GOT3 (cell line): ENCODE measurements at regions not wholly inside any gene's neighbourhood (a gene's known extent, or its start where the extent isn't known, plus 50 kb on each side); places are given as distances from the start of the nearest gene placed in this dataset.

Experiments
- DNase-seq: peaks from one replicate; lab custom pipeline; 2025; ENCODE audit warnings: mixed read lengths; lab: John Stamatoyannopoulos, UW

DNA sequence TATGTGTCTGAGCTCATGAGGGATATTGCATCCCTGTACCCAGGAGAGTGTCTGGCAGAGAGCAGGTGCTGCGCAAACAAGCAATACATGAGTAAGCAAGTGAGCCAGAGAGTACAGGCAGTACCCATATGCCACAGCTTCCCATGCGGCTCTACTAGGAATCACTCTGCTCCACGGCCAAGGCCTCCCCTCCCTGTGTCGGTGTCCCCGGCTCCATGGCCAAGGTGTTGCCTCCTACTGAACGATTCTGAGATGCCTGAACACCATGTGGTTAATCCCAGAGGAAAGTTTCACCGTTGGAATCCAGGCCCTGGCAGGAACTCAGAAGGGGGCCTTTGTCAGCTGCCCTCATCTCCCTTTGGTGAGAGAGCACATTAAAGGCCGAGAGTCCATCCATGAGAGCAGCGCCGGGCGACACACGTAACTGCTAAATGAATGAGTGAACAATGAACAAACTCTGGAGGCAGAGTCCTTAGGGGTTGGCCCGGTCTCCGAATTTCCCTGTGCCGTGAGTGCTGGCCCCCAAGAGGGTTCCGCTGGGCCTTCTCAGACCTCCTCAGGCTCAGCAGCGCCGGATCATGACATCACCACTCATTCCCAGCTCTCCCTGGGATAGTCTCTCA is 136.0 kb upstream of the FAM20C start:
- DNase-seq, result no peak

DNA sequence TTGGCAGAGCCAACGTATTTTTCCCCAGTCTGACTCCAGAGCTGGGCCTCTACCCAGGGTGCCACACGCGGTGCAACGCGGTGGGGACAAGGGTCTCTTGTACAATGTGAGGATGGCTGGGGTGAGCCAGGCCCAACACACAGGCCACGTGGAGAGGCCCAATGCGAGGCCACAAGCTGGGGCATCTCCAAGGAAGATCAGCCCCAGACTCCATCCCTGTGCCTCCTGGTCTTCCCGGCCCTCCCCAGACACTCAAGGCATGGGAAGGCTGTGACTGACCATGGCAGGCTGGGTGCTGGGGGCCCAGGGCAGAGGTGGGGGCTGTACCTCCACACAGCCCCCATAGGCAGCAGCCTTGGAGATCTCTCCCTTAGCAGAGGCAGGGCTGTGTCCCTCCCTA is 135.3 kb upstream of the FAM20C start:
- DNase-seq, result no peak

DNA sequence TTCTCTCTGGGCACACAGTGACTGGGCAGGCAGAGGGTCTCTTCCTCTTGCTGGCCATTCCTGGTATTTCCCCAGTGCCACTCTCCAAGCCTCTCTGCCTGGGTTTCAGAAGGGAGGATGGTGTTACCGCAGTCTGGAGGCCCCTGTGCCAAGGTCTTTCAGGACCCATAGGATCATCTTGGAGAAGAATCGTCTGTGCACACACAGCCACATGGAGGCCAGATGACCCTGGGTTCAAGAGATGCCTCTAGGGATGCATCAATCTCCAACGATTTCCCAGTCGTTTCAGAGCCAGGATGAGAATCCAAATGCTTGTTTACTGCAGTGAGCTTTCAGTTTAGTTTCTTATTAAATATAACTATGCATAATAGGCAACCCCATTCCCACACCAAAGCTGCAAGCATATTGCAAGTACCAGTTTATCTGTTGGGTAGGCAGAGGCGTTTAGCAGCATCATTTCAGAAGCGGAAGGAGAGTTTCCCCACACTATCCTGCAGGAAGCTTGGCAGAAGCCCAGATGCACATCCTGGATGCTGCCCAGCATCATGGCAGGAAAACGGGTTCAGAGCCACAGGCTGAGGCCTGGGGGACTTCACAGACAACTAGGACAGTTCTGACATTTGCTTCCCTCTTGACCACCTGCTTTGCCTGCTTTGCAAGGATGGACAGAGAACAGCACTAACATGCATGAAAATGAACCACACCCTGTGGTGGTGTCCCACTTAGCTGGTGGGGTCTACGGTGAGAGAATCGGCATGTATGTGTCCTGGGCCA is 134.7 kb upstream of the FAM20C start:
- no peak for DNase-seq

DNA sequence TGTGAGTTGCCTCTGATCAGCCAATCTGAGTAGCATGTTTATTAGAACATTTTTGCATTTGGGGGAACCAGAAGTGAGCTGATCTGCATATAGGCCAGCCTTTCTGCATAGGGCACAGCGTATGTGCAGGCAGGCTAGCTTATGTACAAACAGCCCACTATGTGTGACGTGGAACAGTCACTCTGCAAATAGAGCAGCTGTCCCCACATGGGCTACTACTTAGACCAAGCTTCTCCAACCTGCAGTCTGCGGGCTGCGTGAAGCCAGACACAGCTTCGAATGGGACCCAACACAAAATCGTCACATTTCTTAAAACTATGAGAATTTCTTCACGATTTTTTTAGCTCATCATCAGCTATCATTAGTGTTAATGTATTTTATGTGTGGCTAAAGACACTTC is 134.1 kb upstream of the FAM20C start:
- no peak for DNase-seq

DNA sequence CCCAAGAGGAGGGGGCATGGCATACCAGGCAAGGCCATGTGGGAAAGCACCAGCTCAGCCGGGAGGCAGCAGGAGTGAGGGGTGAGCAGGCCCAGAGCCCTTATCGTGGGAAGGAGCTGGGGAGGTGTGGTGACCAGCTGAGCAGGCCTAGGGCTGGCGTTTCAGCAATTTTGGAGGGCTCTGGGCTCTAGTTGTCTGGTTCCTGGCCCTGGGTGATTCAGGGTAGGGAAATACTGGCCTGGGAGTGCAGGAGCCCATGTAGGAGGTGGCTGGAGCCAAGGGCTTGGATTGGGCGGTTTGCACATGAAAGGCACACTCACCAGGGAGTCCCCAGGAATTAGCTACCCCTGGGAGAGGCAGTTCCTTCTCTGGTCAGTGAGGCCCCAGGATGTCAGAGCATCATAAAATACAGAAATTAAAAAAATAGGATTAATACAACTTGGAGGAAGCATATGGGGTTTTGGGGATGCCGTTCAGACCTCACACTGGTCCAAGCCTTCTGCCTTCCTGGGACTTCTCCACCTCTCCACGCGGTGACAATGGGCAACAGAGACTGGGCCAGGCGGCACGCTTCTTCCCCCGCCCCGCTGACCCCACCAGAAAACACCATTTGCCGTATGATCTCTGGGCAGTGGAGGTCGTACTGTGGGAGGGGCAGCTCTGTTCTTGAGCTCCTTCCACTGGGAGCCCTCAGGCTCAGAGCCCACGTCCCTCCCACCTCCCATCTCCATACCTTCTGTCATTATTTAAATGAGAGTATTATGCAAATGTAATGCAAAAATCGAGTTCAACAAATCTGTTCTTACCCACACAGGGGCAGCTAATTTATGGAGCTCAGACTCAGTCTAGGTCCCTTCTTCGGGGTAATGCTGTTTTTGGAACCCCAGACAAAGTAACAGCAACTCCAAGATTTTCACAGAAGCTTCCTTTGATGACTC is 133.0 kb upstream of the FAM20C start:
- DNase-seq, result no peak

DNA sequence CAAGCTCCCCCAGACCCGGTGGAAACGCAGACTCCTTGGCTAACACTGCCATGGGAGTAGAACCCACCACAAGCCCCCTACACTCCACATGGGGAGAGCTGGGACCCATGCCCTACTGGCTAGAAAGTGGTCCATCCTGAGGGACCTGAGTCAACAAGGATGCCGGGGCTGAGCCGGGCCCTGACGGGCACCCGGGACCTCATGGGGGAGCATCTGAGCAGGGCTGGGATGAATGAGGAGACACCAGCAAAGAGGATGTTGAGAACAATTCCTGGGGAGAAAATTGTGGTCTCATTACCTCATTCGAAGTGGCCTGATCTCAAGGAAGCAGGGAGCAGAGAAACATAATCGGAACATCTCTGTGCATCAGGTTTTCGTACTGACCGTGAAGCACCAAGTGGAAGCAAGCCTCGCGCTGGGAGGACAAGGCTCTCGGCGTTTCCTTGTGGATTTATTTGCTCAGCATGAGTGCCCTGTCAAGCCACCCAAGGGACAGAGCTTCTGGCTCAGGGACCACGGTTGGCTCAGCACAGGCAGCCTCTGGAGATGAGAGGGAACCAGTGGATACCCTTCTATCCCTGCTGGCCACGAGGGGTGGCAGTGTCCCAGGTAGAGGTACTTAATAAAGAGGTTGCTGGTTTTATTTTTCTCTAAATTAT is 132.2 kb upstream of the FAM20C start:
- no peak for DNase-seq

DNA sequence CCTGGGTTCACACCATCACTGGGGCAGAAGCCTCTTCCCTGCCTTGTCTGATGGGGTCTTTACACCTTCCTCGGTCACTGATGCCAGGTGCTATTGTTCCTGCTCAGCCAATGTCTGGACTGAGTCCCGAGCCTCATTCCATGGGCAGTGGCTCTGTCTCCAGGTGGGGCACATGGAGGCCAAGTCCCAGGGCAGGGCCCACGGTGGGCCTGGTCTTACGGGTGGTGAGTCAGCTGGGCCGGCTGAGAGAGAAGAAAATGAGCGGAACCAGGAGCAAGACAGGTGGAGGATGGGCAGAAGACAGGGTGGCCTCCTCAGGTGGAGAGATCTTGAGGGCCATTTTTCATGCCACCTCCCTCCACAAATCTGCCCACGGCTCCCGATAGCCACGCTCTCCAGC is 131.7 kb upstream of the FAM20C start:
- DNase-seq, result no peak

DNA sequence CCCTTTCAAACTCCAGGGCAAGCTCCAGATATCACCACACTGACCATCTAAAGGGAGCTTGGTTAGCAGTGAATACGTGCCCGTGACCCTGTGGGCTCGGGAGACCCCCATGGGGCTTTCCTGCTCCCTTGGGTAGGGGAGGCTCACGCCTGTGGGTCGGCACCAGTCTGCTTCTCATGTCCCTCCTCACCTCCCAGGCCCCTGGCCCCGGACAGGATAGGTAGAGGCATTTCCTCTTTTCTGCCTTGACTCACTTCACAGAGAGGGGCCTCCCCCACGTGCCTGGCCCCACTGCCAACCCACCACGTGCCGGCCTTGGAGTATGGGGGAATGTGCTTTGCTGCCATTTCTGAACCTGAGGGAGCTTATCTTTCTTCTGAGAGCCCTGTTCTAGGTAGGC is 131.3 kb upstream of the FAM20C start:
- DNase-seq, result no peak

DNA sequence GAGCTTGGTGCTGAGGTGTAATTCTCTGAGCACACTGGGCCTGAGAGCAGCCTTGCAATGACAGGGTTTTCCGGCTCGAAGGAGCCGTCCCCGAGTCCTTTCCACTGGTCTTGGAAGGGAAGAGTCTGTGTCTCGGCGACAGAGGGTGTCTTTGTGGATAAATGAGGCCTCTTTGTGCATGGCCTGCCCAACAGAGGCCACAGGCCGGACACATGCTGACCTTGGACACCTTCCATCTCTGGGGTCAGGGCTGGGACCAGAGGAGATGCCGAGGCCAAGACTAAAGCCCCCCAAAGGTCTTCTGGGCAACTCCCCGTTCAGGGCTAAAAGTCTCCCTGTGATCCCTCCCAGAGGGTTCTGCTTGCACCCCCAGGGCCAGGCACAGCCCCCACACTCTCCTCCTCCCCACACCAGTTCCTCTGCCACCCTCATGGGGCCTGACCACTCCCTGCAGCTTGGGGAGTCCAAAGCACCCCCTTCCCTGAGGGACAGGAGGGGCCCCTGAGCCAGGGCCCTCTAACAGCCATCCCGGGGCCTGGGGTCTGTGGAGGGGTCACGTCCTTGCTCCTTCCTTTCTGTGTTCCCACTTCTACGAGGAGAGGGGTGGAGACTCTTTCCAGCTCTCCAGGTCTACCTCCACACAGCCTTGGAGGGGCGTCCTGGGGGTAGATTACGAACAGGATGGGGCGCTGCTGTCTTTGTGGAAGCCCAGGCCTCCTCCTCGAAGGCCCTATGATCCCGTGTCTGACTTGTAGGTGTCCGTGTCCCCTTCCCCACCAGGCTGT is 130.6 kb upstream of the FAM20C start:
- no peak for DNase-seq

DNA sequence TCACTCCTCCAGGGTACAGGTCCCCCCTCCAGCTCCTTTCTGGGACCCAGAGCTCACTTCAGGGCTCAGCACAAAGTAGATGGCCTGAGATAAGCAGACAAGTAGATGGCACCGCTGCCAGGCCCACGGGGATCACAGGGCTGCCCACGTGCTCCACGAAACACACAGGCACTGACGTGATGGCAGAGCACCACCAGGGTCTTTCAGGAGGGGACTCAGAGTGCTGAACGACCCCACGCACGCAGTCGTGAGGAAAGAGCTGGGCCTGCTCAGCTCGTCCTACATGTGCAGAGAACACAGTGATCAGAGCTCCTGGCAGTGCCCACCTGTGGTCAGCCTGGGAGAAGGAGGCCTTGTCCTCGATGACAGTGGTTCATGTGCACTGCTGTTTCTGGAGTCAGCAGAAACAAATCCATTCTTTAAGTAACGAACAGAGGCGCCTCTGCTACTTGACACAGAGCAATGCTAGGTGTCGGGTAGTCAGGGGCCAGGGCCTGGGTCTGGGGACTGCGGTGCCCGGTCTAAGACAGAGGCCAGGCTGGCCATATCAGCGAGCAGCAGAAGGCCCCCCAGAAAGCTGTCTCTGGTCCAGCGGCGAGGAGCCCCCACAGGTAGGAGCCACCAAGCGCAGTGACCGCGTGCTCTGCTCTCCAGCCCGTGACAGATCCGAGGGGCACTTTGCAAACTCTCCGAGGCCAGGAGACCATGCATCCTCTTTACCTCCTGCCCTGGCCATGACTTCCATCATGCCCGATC is 129.8 kb upstream of the FAM20C start:
- DNase-seq, result no peak

DNA sequence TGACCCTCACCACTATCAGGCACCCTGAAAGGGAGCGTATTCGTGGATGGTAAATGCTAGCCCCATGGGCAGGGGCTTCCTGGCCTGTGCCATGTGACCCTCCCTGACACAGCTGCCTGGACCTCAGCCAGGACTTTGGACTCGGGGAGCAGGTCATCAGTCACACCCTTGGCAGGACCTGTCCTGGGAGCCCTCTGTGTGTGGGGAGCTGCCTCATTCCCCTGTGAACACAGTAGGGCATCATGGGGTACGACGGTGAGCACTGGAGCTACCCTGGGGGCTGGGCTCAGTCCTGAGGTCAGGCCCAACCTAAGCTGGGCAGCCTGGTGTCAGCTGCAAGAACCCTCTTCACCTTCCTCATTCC is 129.3 kb upstream of the FAM20C start:
- no peak for DNase-seq

DNA sequence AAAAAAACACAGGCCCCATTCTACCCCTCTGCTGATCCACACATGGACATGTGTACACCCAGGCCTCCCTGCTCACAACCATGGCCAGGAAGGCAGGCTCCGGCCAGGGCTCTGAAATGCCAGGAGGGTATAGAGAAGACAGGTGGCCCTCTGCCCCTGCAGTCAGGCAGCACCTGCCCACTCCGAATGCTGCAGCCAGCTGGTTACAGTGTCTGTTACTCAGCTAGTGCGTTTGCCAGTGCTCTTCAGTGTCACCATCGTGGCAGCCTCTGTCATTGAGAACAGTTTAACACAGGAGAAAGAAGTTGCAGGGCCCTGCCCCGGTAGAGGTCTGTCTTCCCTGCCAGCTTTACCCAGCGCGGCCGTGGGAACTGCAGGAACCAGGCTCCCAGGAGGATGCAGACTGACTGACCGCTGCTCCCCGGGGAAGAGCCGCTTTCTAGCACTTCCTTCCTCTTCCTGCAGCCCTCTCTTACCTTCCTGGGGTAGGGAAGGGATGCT is 128.8 kb upstream of the FAM20C start:
- DNase-seq, result no peak

DNA sequence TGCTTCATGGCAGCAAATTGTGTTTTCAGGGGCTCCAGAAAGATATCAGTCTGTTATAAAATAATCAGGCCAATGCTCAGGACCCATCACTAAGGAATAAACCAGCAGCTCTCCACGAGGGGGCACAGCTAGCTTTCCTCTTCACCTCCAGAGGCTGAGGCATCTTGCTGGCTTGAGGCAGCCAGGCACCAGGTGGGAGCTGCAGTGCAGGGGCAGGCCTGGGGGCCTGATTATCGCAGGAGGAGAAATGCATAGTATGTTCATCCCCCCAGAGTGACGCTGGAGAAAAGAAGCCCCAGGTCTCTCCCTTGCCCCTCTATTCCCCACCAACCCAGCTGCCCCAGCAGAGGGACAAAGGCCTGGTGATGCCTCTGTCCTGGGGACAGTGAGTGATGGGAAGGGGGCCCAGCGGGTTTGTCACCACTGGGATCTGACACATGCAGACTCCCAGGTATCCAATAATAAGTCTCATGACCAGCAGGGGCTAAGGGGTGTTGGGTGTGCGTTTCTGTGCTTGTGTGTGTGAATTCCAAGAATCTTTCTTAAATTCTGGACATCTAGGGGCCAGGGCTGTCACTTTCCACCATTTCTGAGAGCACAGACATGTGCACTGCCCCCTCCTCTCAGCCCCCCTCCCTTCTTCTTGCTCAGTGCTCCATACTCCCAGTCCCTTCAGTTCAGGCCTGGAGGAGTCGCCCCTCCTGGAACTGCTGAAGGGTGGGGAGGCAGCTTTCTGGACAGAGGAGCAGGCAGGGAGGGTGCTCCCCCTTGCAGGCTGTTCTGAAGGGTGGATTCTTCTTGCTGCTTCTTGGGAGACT is 128.1 kb upstream of the FAM20C start:
- DNase-seq, result no peak

DNA sequence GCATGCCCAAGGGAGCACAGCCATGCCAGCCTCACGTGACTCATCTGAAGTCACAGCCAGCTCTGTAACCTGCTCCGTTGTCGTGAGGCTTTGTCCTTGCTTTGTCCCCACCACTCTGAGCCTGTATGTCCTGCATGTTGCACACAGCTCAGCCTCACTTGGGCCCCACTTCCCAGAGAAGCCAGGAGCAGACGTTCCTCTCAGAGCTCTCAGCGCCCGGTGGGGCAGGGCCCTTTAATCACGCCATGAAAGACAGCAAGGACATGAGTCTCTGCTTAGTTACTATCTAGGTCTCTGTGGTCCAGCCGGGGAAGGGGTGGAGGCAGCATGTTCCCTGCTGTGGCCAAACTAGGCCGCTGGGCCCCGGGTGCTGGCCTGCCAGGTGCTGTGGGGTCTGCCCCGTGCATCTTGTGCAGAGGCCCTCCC is 127.4 kb upstream of the FAM20C start:
- no peak for DNase-seq

DNA sequence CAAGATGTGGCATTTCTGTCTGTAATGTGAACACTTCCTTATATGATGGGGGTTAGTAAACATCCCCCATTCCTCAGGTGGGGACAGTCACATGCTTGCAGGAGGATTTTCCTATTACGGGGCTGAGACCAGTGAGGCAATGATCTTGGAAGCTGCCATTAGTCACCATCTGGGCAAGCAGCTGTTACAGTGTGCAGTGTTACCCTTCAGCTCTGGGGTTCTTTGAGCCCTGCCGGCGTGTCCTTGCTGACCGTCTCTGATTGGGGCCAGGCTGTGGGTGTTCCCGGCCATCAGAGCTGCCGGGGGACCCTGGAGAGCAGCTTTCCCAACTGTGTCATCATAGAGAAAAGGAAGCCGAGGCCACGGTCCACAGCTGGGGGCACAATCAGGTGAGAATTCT is 126.8 kb upstream of the FAM20C start:
- no peak for DNase-seq

DNA sequence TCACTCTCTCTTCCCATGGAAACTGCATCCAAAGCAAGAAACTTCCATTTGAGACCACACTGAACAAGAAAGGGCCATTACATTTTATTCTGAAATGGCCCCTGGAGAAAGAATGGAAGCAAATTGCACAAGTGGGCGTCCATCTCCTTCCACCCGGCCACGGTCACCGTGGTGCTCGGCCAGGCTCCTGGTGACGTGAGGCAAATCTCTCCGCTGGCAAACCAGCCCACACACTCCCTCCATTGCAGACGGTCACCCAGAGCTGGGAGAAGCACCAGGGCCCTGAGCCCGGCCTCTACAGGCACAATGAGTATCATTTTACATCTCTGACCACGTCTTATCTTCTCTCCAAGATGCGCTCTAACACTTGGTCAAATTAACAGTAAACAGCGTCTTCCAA is 126.1 kb upstream of the FAM20C start:
- no peak for DNase-seq

DNA sequence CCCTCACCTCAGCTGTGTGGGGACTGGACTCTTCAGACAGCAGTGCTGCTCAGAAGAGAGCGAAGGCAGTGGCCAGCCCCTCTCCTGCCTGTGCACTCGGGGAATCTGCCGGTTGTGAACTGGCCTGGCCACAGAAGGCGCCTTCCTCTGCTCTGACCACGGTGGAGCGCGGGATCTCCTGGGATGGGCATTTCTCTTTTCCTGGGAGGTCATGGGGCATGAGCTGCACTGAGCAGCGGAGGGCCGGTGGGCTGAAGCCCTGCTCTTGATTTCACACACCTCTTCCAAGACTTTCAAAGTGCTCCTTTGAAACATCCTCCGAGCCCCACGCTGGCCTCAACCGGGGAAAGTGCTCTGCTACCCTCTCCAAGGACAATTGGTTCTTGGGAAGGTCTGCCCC is 125.6 kb upstream of the FAM20C start:
- DNase-seq, result no peak

DNA sequence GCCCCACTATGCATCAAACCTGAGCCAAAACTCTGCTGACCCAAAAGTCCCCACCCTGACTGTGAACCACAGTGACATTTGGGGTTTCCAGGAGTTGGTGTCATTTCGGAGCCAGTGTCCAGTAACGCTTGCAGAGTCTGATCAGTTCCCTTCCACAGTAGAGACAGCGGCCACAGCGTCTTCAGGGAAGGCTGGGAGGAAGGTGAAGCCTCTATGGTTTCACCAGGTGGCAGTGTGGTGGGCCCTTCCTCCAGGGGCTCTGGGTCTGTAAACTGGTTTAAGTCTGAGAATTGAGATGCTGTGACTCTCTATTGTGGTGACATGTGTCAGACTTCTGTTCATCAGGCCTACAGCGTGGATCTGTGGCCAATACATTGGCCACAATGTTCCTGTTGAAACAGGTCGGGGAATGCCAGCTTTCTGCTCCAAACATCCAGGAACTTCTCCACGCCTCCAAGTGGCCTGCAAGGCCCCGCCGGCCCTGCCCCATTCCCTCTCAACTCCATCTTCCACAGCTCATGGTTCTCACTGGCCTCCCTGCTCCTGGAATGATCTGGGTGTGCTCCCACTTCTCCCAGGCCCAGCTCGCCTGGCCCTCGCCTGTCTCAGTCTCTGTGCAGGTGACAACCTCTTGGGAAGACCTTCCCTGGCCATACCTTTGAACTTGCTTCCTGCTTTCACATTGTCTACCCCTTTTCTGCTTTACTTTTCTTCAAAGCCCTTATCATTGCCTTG is 124.5 kb upstream of the FAM20C start:
- DNase-seq, result no peak

DNA sequence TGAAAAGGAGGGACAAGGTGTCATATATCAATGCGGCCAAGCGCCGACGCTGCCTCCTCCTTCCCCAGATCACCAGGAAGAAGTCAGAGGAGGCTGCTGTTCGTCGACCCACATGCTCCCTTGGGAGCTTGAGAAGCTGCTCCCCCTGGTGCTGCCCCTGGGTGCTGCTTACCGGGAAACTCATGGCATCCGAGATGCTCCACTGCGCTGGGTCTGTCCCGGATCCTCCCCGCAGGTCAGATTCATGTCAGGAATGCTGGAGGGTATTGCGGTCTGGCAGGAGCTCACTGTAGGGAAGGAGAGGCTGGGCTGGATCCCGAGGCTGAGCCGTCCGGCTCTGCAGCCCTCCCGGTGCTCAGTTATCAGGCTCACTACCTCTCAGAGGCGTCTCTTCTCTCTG is 123.7 kb upstream of the FAM20C start:
- no peak for DNase-seq
